ENCODE measurements at regions not wholly inside any gene's neighbourhood (a gene's known extent, or its start where the extent isn't known, plus 50 kb on each side); places are given as distances from the start of the nearest gene placed in this dataset.

DNA sequence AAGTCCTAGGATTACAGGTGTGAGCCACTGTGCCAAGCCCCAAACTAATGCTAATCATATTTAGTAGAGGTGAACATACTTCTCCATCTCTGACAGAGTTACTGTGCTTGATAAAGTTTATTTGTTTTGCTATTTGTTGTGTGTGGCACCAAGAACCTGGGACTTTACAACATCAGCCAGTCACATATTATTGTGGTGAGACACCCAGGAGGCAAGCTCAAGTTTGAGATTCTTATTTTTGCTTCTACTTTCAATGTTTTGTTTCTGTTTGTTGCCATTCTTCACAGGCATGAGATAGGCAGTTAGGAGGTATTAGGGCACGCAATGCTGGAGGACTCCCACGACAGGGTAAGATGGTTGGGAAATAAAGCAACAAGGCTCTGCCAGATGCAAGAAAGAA is 346.6 kb downstream of the RPS4Y2 start:
- no peaks in the 10 kb centered on the region for H3K27me3 ChIP-seq
- no peaks in the 10 kb centered on the region for H3K36me3 ChIP-seq
- TF ChIP-seq, protein P1, sequence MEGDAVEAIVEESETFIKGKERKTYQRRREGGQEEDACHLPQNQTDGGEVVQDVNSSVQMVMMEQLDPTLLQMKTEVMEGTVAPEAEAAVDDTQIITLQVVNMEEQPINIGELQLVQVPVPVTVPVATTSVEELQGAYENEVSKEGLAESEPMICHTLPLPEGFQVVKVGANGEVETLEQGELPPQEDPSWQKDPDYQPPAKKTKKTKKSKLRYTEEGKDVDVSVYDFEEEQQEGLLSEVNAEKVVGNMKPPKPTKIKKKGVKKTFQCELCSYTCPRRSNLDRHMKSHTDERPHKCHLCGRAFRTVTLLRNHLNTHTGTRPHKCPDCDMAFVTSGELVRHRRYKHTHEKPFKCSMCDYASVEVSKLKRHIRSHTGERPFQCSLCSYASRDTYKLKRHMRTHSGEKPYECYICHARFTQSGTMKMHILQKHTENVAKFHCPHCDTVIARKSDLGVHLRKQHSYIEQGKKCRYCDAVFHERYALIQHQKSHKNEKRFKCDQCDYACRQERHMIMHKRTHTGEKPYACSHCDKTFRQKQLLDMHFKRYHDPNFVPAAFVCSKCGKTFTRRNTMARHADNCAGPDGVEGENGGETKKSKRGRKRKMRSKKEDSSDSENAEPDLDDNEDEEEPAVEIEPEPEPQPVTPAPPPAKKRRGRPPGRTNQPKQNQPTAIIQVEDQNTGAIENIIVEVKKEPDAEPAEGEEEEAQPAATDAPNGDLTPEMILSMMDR (IDR thresholded peaks at IDR 0.05) = no peak
- no peak for TF ChIP-seq POLR2A (IDR thresholded peaks at IDR 0.05)
- H3K9me3 ChIP-seq = no peaks in the 10 kb centered on the region
- H3K27ac ChIP-seq = no peak overlapping the region
- no peak for DNase-seq
- H3K4me1 ChIP-seq = no peaks in the 10 kb centered on the region
- no peak overlapping the region for H3K4me3 ChIP-seq

DNA sequence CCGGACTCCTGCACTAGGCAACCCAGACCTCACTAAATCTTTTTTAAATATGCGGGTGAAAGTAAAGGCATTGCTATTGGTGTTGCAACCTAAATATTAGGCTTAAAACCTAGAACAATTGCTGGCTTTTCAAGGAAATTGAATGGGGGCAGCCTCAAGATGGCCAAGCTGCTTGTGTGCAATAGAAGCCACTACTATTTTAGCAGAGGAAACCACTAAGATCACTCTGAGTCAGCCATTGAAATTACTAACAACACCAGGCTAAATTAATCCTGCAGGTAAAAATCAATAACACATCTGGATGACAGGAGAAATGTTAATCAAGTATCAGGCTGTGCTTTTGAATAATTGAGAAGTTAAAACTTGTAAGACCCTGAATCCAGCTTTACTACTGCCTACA is 348.0 kb downstream of the RPS4Y2 start:
- no peaks in the 10 kb centered on the region for H3K36me3 ChIP-seq
- no peak overlapping the region for H3K4me3 ChIP-seq
- TF ChIP-seq, protein P1 (IDR thresholded peaks at IDR 0.05) = no peak
- no peak for TF ChIP-seq POLR2A (IDR thresholded peaks at IDR 0.05)
- H3K27me3 ChIP-seq = no peaks in the 10 kb centered on the region
- H3K27ac ChIP-seq = no peak overlapping the region
- no peak for DNase-seq
- no peaks in the 10 kb centered on the region for H3K4me1 ChIP-seq
- H3K9me3 ChIP-seq = no peaks in the 10 kb centered on the region

DNA sequence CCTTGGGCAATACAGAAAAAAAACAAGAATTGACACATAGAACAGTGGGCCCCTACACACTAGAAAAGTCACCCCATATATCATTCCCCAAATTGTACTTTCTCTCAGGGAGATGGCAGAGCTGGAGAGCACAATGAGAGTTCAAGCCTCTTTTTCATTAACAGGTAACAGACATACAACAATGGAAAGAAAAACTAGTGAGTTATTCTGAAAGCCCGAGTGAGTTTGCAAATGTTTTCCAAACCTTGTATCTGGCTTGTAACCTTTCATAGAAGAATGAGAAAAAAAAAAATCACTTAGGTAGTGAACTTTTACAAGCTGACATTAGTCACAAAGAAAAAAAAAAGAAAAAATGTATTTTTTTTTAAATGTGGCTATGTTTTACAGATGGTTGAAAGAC is 349.6 kb downstream of the RPS4Y2 start:
- Histone ChIP-seq H3K4me1 (no peaks in the 10 kb centered on the region), H3K27ac (no peak overlapping the region), H3K36me3 (no peaks in the 10 kb centered on the region), H3K9me3 (no peaks in the 10 kb centered on the region), H3K27me3 (no peaks in the 10 kb centered on the region), H3K4me3 (no peak overlapping the region)
- TF ChIP-seq, protein P1 (IDR thresholded peaks at IDR 0.05) = no peak
- TF ChIP-seq POLR2A (IDR thresholded peaks at IDR 0.05) = no peak
- no peak for DNase-seq

DNA sequence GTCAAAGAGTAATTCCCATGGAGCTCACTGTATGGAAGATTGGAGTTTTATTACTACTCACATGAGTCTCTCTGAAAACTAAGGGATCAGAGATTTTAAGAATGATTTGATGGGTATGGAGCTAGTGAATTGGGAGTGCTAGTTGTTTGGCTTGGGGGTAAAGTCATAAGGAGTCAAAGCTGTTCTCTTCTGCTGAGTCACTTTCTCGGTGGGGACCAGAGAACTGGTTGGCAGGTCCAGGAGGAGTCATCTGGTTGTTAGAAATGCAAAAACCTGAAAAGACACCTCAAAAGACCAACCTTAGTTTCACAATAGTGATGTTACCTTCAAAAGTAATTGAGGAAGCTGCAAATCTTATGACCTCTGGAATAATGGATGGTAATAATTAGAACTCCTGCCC is 355.4 kb downstream of the RPS4Y2 start:
- TF ChIP-seq POLR2A (IDR thresholded peaks at IDR 0.05) = no peak
- TF ChIP-seq, protein P1 (IDR thresholded peaks at IDR 0.05) = no peak
- Histone ChIP-seq H3K4me1 (no peaks in the 10 kb centered on the region), H3K9me3 (no peaks in the 10 kb centered on the region), H3K4me3 (no peak overlapping the region), H3K36me3 (no peaks in the 10 kb centered on the region), H3K27ac (no peak overlapping the region), H3K27me3 (no peaks in the 10 kb centered on the region)
- no peak for DNase-seq

DNA sequence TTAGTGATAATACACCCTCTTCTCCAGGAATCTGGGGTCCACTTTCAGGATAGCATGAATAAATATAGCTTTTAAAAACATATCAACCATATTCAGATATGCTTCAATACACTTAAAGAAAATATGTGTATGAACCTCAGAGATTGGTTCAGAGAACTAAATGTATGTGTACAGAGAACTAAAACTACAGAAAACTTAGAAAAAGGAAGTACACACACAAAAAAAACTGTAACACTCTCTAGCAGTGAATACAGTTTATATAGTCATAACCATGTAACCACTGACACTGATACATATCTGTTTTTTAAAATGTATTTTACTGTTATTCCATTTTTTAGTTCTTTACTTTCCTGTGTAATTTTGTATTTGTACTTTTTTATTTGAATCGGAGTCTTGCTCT is 365.2 kb downstream of the RPS4Y2 start:
- TF ChIP-seq, protein P1 (IDR thresholded peaks at IDR 0.05) = no peak
- TF ChIP-seq POLR2A (IDR thresholded peaks at IDR 0.05) = no peak

DNA sequence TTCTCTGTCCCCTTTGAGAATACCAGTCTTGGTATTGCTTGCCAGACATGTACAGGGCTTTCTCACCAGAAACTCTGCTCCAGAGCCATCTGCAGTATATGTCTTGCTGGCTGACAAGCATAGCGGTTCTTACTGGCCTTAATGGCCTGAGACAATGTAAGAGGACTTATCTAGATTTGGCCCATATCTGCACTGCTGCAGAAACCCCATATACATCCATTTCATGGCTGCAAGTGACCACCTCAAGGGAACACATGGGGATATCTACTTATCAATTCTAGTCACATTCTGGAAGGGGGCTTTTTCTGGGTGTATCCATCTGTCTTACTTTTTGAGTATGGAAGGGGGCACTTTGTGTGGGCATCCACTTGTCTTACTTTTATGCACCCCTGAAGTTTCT is 375.5 kb upstream of the RBMY1B start:
- no peak overlapping the region for H3K27ac ChIP-seq
- no peaks in the 10 kb centered on the region for H3K36me3 ChIP-seq
- H3K4me1 ChIP-seq = no peaks in the 10 kb centered on the region
- no peak for TF ChIP-seq POLR2A (IDR thresholded peaks at IDR 0.05)
- TF ChIP-seq, protein P1 (IDR thresholded peaks at IDR 0.05) = no peak
- DNase-seq = no peak
- H3K4me3 ChIP-seq = no peak overlapping the region
- no peaks in the 10 kb centered on the region for H3K27me3 ChIP-seq
- no peaks in the 10 kb centered on the region for H3K9me3 ChIP-seq

More for the DNA sequence above, 365.2 kb downstream of the RPS4Y2 start:
- Histone ChIP-seq H3K4me3 (no peak overlapping the region), H3K9me3 (no peaks in the 10 kb centered on the region), H3K27ac (no peak overlapping the region), H3K4me1 (no peaks in the 10 kb centered on the region), H3K27me3 (no peaks in the 10 kb centered on the region), H3K36me3 (no peaks in the 10 kb centered on the region)
- DNase-seq = no peak

Measured in Peyer's patch (tissue), 4 donors.